ENCODE measurements at regions not wholly inside any gene's neighbourhood (a gene's known extent, or its start where the extent isn't known, plus 50 kb on each side); places are given as distances from the start of the nearest gene placed in this dataset.

DNA sequence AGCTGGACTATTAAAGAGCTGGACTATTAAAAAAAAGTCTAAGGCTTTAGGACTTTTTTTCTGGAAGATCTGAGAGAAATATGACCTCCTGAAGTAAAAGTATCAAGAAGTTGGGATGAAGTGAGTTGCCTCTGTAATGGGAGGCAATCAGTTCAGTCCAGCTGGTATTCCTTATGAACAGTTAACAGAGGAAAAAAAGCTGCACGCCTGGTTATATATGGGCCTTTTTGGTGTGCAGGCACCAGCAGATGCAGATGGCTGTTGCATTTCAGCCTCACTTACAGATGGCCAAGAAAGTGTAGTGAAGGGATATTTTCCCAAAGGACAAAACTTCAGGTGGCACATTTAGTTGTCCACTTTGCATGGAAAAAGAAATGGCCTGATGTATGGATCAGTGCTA, 70.3 kb upstream of the ELOVL5 start:
- intact Hi-C loops (cut with DNase I; ENCODE audit: low total_unique reads), result no loop called here
- H3K9me3 ChIP-seq, result no peaks in the 10 kb centered on the region
- TF ChIP-seq CTCF (IDR thresholded peaks at IDR 0.05), result no peak
- TF ChIP-seq EP300 (IDR thresholded peaks at IDR 0.05), result no peak
- TF ChIP-seq POLR2A (IDR thresholded peaks at IDR 0.05), result no peak
- no peak for TF ChIP-seq POLR2AphosphoS5 (IDR thresholded peaks at IDR 0.05)
- H3K27me3 ChIP-seq, result no peaks in the 10 kb centered on the region
- no peak overlapping the region for H3K27ac ChIP-seq
- H3K36me3 ChIP-seq, result no peaks in the 10 kb centered on the region
- DNase-seq, result no peak
- WGBS, 5 donors, result 75 to 94% (median 91%) methylated on average over 1 of the region's 1 CpG
- H3K4me1 ChIP-seq, result no peaks in the 10 kb centered on the region
- no peak overlapping the region for H3K4me3 ChIP-seq

- WGBS, 5 donors, result 67 to 90% (median 83%) methylated on average over 2 of the region's 2 CpGs
- no peak for DNase-seq
- Histone ChIP-seq H3K27me3 (no peaks in the 10 kb centered on the region), H3K4me3 (no peak overlapping the region), H3K4me1 (no peaks in the 10 kb centered on the region), H3K9me3 (no peaks in the 10 kb centered on the region), H3K36me3 (no peaks in the 10 kb centered on the region), H3K27ac (no peak overlapping the region)
- TF ChIP-seq POLR2AphosphoS5 (IDR thresholded peaks at IDR 0.05) (no peak), CTCF (IDR thresholded peaks at IDR 0.05) (no peak), POLR2A (IDR thresholded peaks at IDR 0.05) (no peak), EP300 (IDR thresholded peaks at IDR 0.05) (no peak)
- intact Hi-C loops (cut with DNase I; ENCODE audit: low total_unique reads), result no loop called here
These were observed 69.5 kb upstream of the ELOVL5 start for GRCh38 chr6:53418288-53418687.

DNA sequence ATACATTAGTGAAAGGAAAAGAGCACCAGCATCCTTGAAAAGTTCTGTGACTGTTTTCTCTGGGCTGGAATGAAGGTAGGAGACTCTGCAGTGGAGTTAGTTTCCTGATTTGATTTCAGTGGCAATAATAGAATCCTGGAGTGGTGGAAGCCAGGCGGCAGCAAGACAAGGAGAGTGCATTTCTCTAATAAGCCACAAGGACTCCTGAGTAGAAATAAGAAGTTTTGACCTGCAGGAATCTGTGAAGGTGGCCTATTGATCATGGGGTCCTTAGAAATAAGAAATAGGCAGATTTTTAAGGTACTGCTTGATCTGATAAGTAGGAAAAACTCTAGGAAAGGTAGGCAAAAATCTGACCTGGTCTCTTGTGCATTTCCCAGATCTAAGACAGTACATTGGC, 68.4 kb upstream of the ELOVL5 start:
- H3K4me3 ChIP-seq, result no peak overlapping the region
- H3K4me1 ChIP-seq, result no peaks in the 10 kb centered on the region
- no peaks in the 10 kb centered on the region for H3K9me3 ChIP-seq
- no peak for DNase-seq
- 77 to 90% (median 81%) methylated on average over 1 of the region's 1 CpG for WGBS, 5 donors
- no peak overlapping the region for H3K27ac ChIP-seq
- no peak for TF ChIP-seq POLR2A (IDR thresholded peaks at IDR 0.05)
- TF ChIP-seq CTCF (IDR thresholded peaks at IDR 0.05), result no peak
- no peak for TF ChIP-seq POLR2AphosphoS5 (IDR thresholded peaks at IDR 0.05)
- TF ChIP-seq EP300 (IDR thresholded peaks at IDR 0.05), result no peak
- intact Hi-C loops (cut with DNase I; ENCODE audit: low total_unique reads), result no loop called here
- H3K36me3 ChIP-seq, result no peaks in the 10 kb centered on the region
- no peaks in the 10 kb centered on the region for H3K27me3 ChIP-seq

GRCh38 chr6:53413326-53413725, 64.6 kb upstream of the ELOVL5 start:
- intact Hi-C loops (cut with DNase I; ENCODE audit: low total_unique reads), result no loop called here
- H3K4me3 ChIP-seq, result no peak overlapping the region

GRCh38 chr6:53412751-53413150, 64.0 kb upstream of the ELOVL5 start:
- no peaks in the 10 kb centered on the region for H3K36me3 ChIP-seq
- no peak overlapping the region for H3K27ac ChIP-seq
- H3K27me3 ChIP-seq, result no peaks in the 10 kb centered on the region
- WGBS, 5 donors, result 55 to 87% (median 81%) methylated on average over 1 of the region's 1 CpG
- intact Hi-C loops (cut with DNase I; ENCODE audit: low total_unique reads), result no loop called here
- no peak overlapping the region for H3K4me3 ChIP-seq
- TF ChIP-seq EP300 (IDR thresholded peaks at IDR 0.05) (no peak), CTCF (IDR thresholded peaks at IDR 0.05) (no peak), POLR2A (IDR thresholded peaks at IDR 0.05) (no peak), POLR2AphosphoS5 (IDR thresholded peaks at IDR 0.05) (no peak)
- H3K4me1 ChIP-seq, result no peaks in the 10 kb centered on the region
- DNase-seq, result no peak
- H3K9me3 ChIP-seq, result no peaks in the 10 kb centered on the region

More at GRCh38 chr6:53413326-53413725, 64.6 kb upstream of the ELOVL5 start:
- TF ChIP-seq POLR2A (IDR thresholded peaks at IDR 0.05) (no peak), POLR2AphosphoS5 (IDR thresholded peaks at IDR 0.05) (no peak), EP300 (IDR thresholded peaks at IDR 0.05) (no peak)
- 90 to 97% (median 93%) methylated on average over 4 of the region's 4 CpGs for WGBS, 5 donors
- Histone ChIP-seq H3K4me1 (no peaks in the 10 kb centered on the region), H3K9me3 (no peaks in the 10 kb centered on the region), H3K27me3 (no peaks in the 10 kb centered on the region), H3K27ac (no peak overlapping the region), H3K36me3 (no peaks in the 10 kb centered on the region)
- DNase-seq, result no peak
